Activated naive CD8-positive, alpha-beta T cell treated with anti-CD3 and anti-CD28 coated beads for 36 hours (primary cell): ENCODE measurements at regions not wholly inside any gene's neighbourhood (a gene's known extent, or its start where the extent isn't known, plus 50 kb on each side); places are given as distances from the start of the nearest gene placed in this dataset.
"Not testable (repeated sequence)": the region's sequence is repeated elsewhere in the genome, so short reads cannot be mapped to it uniquely, and the experiment has no call there.

Source experiments
- DNase-seq: peaks from one replicate; pipeline ENCODE4 v3.0.0; 2021
- H3K27ac Mint-ChIP-seq: one replicate; pipeline ENCODE4 v1.8.0; 2022; ENCODE audit warnings: mild to moderate bottlenecking, moderate library complexity, mixed read lengths
- H3K27me3 Mint-ChIP-seq: one replicate; pipeline ENCODE4 v1.8.0; 2022; ENCODE audit warnings: mild to moderate bottlenecking, mixed read lengths
- H3K36me3 Mint-ChIP-seq: one replicate; pipeline ENCODE4 v1.8.0; 2021; ENCODE audit warnings: mild to moderate bottlenecking, mixed read lengths
- H3K4me1 Mint-ChIP-seq: one replicate; pipeline ENCODE4 v1.8.0; 2021; ENCODE audit warnings: mixed read lengths
- H3K4me3 Mint-ChIP-seq: one replicate; pipeline ENCODE4 v1.8.0; 2022; ENCODE audit warnings: mild to moderate bottlenecking, moderate library complexity, mixed read lengths
- H3K9me3 Mint-ChIP-seq: one replicate; pipeline ENCODE4 v1.8.0; 2022; ENCODE audit warnings: mixed read lengths

GRCh38 chr17:71599583-71599982 lies 521.2 kb upstream of the SOX9 start:
- H3K4me3 Mint-ChIP-seq, H3K27ac Mint-ChIP-seq, H3K36me3 Mint-ChIP-seq, DNase-seq, H3K4me1 Mint-ChIP-seq, H3K9me3 Mint-ChIP-seq, H3K27me3 Mint-ChIP-seq: not testable (repeated sequence)

DNA sequence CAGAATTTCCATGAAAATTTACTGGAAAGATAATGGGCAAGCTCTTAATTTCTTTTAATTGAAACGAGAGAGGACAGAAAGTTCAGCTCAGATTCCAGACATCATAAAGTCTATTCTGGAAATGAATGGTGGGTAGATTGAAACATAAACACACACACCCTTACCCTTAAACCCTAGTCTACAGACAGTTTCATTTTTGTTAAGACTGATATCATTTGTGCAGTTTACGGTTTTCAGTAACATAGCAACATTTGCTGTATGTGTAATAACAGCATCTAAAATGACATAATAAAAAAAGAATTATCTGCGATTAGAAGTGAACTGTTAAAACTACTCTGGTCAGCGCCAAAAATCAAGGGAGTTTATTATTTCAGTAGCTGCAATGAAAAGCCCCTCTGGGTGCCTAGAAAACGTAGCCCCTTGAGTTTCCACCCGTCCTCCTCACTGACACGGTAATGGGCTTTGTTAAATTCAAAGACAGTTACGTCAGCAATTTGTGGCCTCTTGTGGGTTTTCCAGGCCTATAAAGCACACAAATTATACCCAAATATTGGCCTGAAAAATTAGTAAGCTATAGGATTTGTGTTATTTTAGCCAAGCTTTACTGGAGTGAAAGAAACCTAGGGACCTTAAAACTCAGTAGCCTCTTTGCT lies 520.6 kb upstream of the SOX9 start:
- H3K27me3 Mint-ChIP-seq = no peaks in the 10 kb centered on the region
- no peaks in the 10 kb centered on the region for H3K36me3 Mint-ChIP-seq
- no peak for DNase-seq
- no peak overlapping the region for H3K27ac Mint-ChIP-seq
- H3K9me3 Mint-ChIP-seq = peaks cover 3% of the 10 kb centered on the region
- no peak overlapping the region for H3K4me3 Mint-ChIP-seq
- no peaks in the 10 kb centered on the region for H3K4me1 Mint-ChIP-seq

DNA sequence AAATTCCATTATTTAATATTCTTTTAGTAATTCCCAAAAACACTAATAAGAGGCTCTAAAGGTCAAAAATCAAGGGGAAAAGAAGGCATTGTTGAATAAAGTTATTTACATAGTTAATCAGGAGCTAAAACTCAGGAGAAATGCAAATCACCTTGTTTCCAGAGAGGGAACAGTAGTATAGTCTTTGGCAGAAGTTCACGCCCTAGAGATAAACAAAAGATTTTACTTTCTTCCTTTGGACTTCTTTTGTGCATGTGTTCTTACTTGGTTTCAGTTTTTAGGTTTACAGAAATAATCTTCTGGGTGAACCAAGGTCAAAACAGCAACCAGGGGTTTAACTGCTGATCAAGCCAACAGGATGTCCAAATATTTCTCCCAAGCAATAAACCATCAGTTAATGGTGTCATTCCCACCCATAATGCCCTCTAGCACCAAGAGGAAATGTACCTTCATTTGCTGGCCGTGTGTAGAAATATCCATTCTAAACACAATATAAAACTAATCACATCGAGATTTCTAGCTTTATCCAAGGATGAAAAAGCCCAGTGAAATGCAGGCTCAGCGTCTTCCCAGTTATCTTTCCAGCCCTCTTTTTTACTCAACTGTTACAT lies 518.8 kb upstream of the SOX9 start:
- Mint-ChIP-seq H3K4me1 (no peaks in the 10 kb centered on the region), H3K27ac (no peak overlapping the region), H3K27me3 (no peaks in the 10 kb centered on the region), H3K36me3 (no peaks in the 10 kb centered on the region), H3K4me3 (no peak overlapping the region), H3K9me3 (peaks cover 3% of the 10 kb centered on the region)
- no peak for DNase-seq

GRCh38 chr17:71613996-71614395 lies 506.8 kb upstream of the SOX9 start:
- H3K27me3 Mint-ChIP-seq = no peaks in the 10 kb centered on the region
- no peak overlapping the region for H3K27ac Mint-ChIP-seq
- no peak for DNase-seq
- peaks cover 9% of the 10 kb centered on the region for H3K9me3 Mint-ChIP-seq
- H3K4me1 Mint-ChIP-seq = no peaks in the 10 kb centered on the region
- H3K36me3 Mint-ChIP-seq = no peaks in the 10 kb centered on the region
- no peak overlapping the region for H3K4me3 Mint-ChIP-seq

GRCh38 chr17:71615820-71616219 lies 505.0 kb upstream of the SOX9 start:
- Mint-ChIP-seq H3K9me3 (peaks cover 13% of the 10 kb centered on the region), H3K36me3 (no peaks in the 10 kb centered on the region), H3K4me1 (no peaks in the 10 kb centered on the region), H3K27ac (no peak overlapping the region), H3K4me3 (no peak overlapping the region), H3K27me3 (no peaks in the 10 kb centered on the region)
- DNase-seq = no peak

DNA sequence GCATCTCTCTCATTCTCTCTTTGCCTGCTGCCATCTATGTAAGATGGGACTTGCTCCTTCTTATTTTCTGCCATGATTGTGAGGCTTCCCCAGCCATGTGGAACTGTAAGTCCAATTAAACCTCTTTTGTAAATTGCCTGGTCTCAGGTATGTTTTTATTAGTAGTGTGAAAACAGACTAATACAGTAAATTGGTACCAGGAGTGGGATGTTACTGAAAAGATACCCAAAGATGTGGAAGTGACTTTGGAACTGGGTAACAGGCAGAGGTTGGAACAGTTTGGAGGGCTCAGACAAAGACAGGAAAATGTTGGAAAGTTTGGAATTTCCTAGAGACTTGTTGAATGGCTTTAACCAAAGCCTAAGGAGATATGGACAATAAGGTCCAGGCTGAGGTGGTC lies 503.1 kb upstream of the SOX9 start:
- DNase-seq, H3K27me3 Mint-ChIP-seq, H3K4me3 Mint-ChIP-seq, H3K27ac Mint-ChIP-seq, H3K36me3 Mint-ChIP-seq, H3K4me1 Mint-ChIP-seq: not testable (repeated sequence)
- peaks cover 14% of the 10 kb centered on the region for H3K9me3 Mint-ChIP-seq

DNA sequence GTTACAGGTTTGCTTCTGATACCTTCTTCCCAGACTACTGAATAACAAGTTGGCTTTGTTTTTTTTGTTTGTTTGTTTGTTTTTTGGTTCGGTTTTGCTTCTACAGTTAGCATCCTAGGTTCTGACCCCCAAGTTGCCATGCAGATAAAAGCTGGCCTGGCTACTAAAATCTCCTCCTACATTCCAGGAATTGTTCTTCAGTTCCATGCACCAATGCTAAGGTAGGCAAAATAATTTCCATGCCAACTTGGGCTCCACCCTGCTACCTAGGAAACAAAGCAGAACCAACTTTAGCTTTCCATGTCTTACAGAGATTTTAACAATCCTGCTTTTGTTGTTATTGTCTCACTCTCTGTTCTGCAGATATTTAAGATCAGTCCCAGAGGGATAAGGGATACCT lies 495.5 kb upstream of the SOX9 start:
- no peak overlapping the region for H3K27ac Mint-ChIP-seq
- H3K9me3 Mint-ChIP-seq = peaks cover 5% of the 10 kb centered on the region
- peaks cover 2% of the 10 kb centered on the region for H3K36me3 Mint-ChIP-seq
- no peak overlapping the region for H3K4me3 Mint-ChIP-seq
- H3K4me1 Mint-ChIP-seq = no peaks in the 10 kb centered on the region
- H3K27me3 Mint-ChIP-seq = no peaks in the 10 kb centered on the region
- DNase-seq = no peak

DNA sequence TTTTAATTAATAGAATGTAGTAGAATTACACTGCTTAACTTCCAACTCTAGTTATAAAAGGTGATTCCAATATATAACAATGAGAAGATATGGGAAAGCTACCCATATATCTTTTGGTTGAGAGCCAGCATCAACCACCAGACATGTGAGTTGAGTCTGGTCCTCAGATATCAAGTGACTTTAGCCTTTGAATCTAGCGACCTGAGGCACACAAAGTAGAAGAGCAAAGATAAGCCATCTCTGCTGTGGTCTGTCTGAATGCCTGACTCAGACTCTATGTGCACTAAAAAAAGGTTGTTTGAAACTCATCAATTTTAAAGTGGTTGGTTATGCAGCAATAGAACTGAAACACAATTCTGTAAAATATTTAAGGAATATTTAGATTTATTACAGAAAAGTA lies 492.5 kb upstream of the SOX9 start:
- H3K9me3 Mint-ChIP-seq = peaks cover 6% of the 10 kb centered on the region
- no peaks in the 10 kb centered on the region for H3K27me3 Mint-ChIP-seq
- no peak overlapping the region for H3K4me3 Mint-ChIP-seq
- DNase-seq = no peak
- H3K36me3 Mint-ChIP-seq = peaks cover 2% of the 10 kb centered on the region
- no peak overlapping the region for H3K27ac Mint-ChIP-seq
- no peaks in the 10 kb centered on the region for H3K4me1 Mint-ChIP-seq

GRCh38 chr17:71631483-71631882 lies 489.3 kb upstream of the SOX9 start:
- H3K27ac Mint-ChIP-seq = no peak overlapping the region
- DNase-seq = no peak
- no peak overlapping the region for H3K4me3 Mint-ChIP-seq
- H3K9me3 Mint-ChIP-seq = peaks cover 6% of the 10 kb centered on the region
- no peaks in the 10 kb centered on the region for H3K27me3 Mint-ChIP-seq
- H3K4me1 Mint-ChIP-seq = no peaks in the 10 kb centered on the region
- peaks cover 2% of the 10 kb centered on the region for H3K36me3 Mint-ChIP-seq

- Mint-ChIP-seq H3K36me3 (peaks cover 2% of the 10 kb centered on the region), H3K4me1 (no peaks in the 10 kb centered on the region), H3K27ac (no peak overlapping the region), H3K9me3 (peaks cover 6% of the 10 kb centered on the region), H3K4me3 (no peak overlapping the region), H3K27me3 (no peaks in the 10 kb centered on the region)
- DNase-seq = no peak
Measured at GRCh38 chr17:71632328-71632727, 488.5 kb upstream of the SOX9 start.

GRCh38 chr17:71633391-71633849 lies 487.4 kb upstream of the SOX9 start:
- no peaks in the 10 kb centered on the region for H3K27me3 Mint-ChIP-seq

GRCh38 chr17:71634376-71634775 lies 486.4 kb upstream of the SOX9 start:
- DNase-seq = no peak
- H3K9me3 Mint-ChIP-seq = peaks cover 9% of the 10 kb centered on the region
- no peak overlapping the region for H3K27ac Mint-ChIP-seq
- H3K4me1 Mint-ChIP-seq = no peaks in the 10 kb centered on the region
- H3K36me3 Mint-ChIP-seq = no peaks in the 10 kb centered on the region
- H3K4me3 Mint-ChIP-seq = no peak overlapping the region
- peaks cover 4% of the 10 kb centered on the region for H3K27me3 Mint-ChIP-seq

More at GRCh38 chr17:71633391-71633849, 487.4 kb upstream of the SOX9 start:
- no peaks in the 10 kb centered on the region for H3K4me1 Mint-ChIP-seq
- no peak overlapping the region for H3K4me3 Mint-ChIP-seq
- no peak for DNase-seq
- H3K36me3 Mint-ChIP-seq = no peaks in the 10 kb centered on the region
- H3K27ac Mint-ChIP-seq = no peak overlapping the region
- H3K9me3 Mint-ChIP-seq = peaks cover 8% of the 10 kb centered on the region

GRCh38 chr17:71635187-71635586 lies 485.6 kb upstream of the SOX9 start:
- no peak for DNase-seq
- Mint-ChIP-seq H3K27me3 (peaks cover 5% of the 10 kb centered on the region), H3K4me1 (no peaks in the 10 kb centered on the region), H3K27ac (no peak overlapping the region), H3K4me3 (no peak overlapping the region), H3K36me3 (no peaks in the 10 kb centered on the region), H3K9me3 (peaks cover 9% of the 10 kb centered on the region)

DNA sequence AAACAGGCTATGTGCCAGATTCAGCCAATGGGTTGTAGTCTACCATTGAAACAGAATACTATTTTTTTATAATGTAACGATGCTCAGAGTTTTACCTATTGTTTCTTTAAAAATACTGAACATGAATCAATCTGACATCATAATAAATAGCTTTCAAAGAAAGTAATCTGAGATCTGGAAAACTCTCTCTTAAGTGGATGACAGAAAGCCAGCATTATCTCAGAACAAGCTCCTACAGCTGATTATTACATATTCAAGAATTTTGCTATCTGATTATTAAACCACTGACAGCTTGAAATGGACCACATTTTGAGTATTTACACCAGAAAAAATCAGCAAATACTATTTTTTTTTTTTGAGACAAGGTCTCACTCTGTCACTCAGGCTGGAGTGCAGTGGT lies 484.2 kb upstream of the SOX9 start:
- no peak for DNase-seq
- Mint-ChIP-seq H3K4me3 (no peak overlapping the region), H3K4me1 (no peaks in the 10 kb centered on the region), H3K27me3 (peaks cover 5% of the 10 kb centered on the region), H3K27ac (no peak overlapping the region), H3K9me3 (peaks cover 7% of the 10 kb centered on the region), H3K36me3 (no peaks in the 10 kb centered on the region)

- peaks cover 8% of the 10 kb centered on the region for H3K9me3 Mint-ChIP-seq
- H3K4me1 Mint-ChIP-seq = no peaks in the 10 kb centered on the region
- no peaks in the 10 kb centered on the region for H3K36me3 Mint-ChIP-seq
- no peak for DNase-seq
- H3K27me3 Mint-ChIP-seq = peaks cover 5% of the 10 kb centered on the region
- no peak overlapping the region for H3K27ac Mint-ChIP-seq
- H3K4me3 Mint-ChIP-seq = no peak overlapping the region
Measured at GRCh38 chr17:71638668-71639067, 482.2 kb upstream of the SOX9 start.

- Mint-ChIP-seq H3K36me3 (no peaks in the 10 kb centered on the region), H3K4me1 (no peaks in the 10 kb centered on the region), H3K27me3 (peaks cover 5% of the 10 kb centered on the region), H3K4me3 (no peak overlapping the region), H3K9me3 (peaks cover 12% of the 10 kb centered on the region), H3K27ac (no peak overlapping the region)
- no peak for DNase-seq
Measured at GRCh38 chr17:71639865-71640264, 481.0 kb upstream of the SOX9 start.
